ENCODE measurements at regions not wholly inside any gene's neighbourhood (a gene's known extent, or its start where the extent isn't known, plus 50 kb on each side); places are given as distances from the start of the nearest gene placed in this dataset.
"Not testable (repeated sequence)": the region's sequence is repeated elsewhere in the genome, so short reads cannot be mapped to it uniquely, and the experiment has no call there.

GRCh38 chr6:67952121-67952520 is 683.0 kb upstream of the ADGRB3 start:
- in situ Hi-C loops (cut with MboI; ENCODE audit: low pct_ligation_motif_present in 1 of 4, low pct_unique_long_range_greater_than_20kb in 1 of 4, low sequenced_read_pairs in 3 of 4), result no loop called here
- H3K4me1 ChIP-seq, result no peaks in the 10 kb centered on the region
- TF ChIP-seq EP300 (IDR thresholded peaks at IDR 0.05; ENCODE audit: low read depth) (no peak), POLR2A (IDR thresholded peaks at IDR 0.05) (no peak)
- TF ChIP-seq, protein P1, sequence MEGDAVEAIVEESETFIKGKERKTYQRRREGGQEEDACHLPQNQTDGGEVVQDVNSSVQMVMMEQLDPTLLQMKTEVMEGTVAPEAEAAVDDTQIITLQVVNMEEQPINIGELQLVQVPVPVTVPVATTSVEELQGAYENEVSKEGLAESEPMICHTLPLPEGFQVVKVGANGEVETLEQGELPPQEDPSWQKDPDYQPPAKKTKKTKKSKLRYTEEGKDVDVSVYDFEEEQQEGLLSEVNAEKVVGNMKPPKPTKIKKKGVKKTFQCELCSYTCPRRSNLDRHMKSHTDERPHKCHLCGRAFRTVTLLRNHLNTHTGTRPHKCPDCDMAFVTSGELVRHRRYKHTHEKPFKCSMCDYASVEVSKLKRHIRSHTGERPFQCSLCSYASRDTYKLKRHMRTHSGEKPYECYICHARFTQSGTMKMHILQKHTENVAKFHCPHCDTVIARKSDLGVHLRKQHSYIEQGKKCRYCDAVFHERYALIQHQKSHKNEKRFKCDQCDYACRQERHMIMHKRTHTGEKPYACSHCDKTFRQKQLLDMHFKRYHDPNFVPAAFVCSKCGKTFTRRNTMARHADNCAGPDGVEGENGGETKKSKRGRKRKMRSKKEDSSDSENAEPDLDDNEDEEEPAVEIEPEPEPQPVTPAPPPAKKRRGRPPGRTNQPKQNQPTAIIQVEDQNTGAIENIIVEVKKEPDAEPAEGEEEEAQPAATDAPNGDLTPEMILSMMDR (IDR thresholded peaks at IDR 0.05), result no peak
- intact Hi-C loops (cut with DNase I; ENCODE audit: low total_unique reads), result no loop called here
- H3K9me3 ChIP-seq, result peaks cover 7 to 15% of the 10 kb centered on the region in 2 donors
- WGBS, 2 donors (ENCODE audit: low coverage in 1 of 2), result 17 to 65% methylated on average over 1 of the region's 1 CpG
- no peak overlapping the region for H3K27ac ChIP-seq
- DNase-seq, result no peak
- no peaks in the 10 kb centered on the region for H3K36me3 ChIP-seq
- H3K27me3 ChIP-seq, result no peaks in the 10 kb centered on the region
- H3K4me3 ChIP-seq, result no peak overlapping the region

DNA sequence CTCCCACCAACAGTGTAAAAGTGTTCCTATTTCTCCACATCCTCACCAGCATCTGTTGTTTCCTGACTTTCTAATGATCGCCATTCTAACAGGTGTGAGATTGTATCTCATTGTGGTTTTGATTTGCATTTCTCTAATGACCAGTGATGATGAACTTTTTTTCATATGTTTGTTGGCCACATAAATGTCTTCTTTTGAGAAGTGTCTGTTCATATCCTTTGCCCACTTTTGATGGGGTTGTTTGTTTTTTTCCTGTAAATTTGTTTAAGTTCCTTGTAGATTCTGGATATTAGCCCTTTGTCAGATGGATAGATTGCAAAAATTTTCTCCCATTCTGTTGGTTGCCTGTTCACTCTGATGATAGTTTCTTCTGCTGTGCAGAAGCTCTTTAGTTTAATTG is 687.3 kb upstream of the ADGRB3 start:
- H3K27me3 ChIP-seq; H3K36me3 ChIP-seq; DNase-seq; intact Hi-C loops (cut with DNase I; ENCODE audit: low total_unique reads); H3K9me3 ChIP-seq; H3K4me3 ChIP-seq; H3K4me1 ChIP-seq; in situ Hi-C loops (cut with MboI; ENCODE audit: low pct_ligation_motif_present in 1 of 4, low pct_unique_long_range_greater_than_20kb in 1 of 4, low sequenced_read_pairs in 3 of 4); H3K27ac ChIP-seq: not testable (repeated sequence)
- 83 to 100% methylated on average over 1 of the region's 1 CpG for WGBS, 2 donors (ENCODE audit: low coverage in 1 of 2)

- Histone ChIP-seq H3K4me3 (no peak overlapping the region), H3K36me3 (no peaks in the 10 kb centered on the region), H3K27ac (no peak overlapping the region), H3K27me3 (no peaks in the 10 kb centered on the region), H3K4me1 (no peaks in the 10 kb centered on the region), H3K9me3 (no peaks in the 10 kb centered on the region)
- in situ Hi-C loops (cut with MboI; ENCODE audit: low pct_ligation_motif_present in 1 of 4, low pct_unique_long_range_greater_than_20kb in 1 of 4, low sequenced_read_pairs in 3 of 4) (no loop called here), intact Hi-C loops (cut with DNase I; ENCODE audit: low total_unique reads) (no loop called here)
- no peak for DNase-seq
- TF ChIP-seq EP300 (IDR thresholded peaks at IDR 0.05; ENCODE audit: low read depth) (no peak), POLR2AphosphoS5 (IDR thresholded peaks at IDR 0.05) (no peak)
- WGBS, 2 donors (ENCODE audit: low coverage in 1 of 2), result 81 to 88% methylated on average over 2 of the region's 2 CpGs
Observed at GRCh38 chr6:67935976-67936477, 699.1 kb upstream of the ADGRB3 start.

GRCh38 chr6:67933278-67933677 is 701.8 kb upstream of the ADGRB3 start:
- no peaks in the 10 kb centered on the region for H3K27me3 ChIP-seq
- TF ChIP-seq POLR2A (IDR thresholded peaks at IDR 0.05) (no peak), POLR2AphosphoS5 (IDR thresholded peaks at IDR 0.05) (no peak), EP300 (IDR thresholded peaks at IDR 0.05; ENCODE audit: low read depth) (no peak)
- TF ChIP-seq, protein P1 (IDR thresholded peaks at IDR 0.05), result no peak
- no peaks in the 10 kb centered on the region for H3K36me3 ChIP-seq
- H3K4me3 ChIP-seq, result no peak overlapping the region
- H3K27ac ChIP-seq, result no peak overlapping the region
- no peak for DNase-seq
- in situ Hi-C loops (cut with MboI; ENCODE audit: low pct_ligation_motif_present in 1 of 4, low pct_unique_long_range_greater_than_20kb in 1 of 4, low sequenced_read_pairs in 3 of 4), result no loop called here
- H3K9me3 ChIP-seq, result peaks cover 0 to 2% of the 10 kb centered on the region in 2 donors
- H3K4me1 ChIP-seq, result no peaks in the 10 kb centered on the region
- WGBS, 2 donors (ENCODE audit: low coverage in 1 of 2), result 17 to 65% methylated on average over 1 of the region's 1 CpG
- intact Hi-C loops (cut with DNase I; ENCODE audit: low total_unique reads), result no loop called here

DNA sequence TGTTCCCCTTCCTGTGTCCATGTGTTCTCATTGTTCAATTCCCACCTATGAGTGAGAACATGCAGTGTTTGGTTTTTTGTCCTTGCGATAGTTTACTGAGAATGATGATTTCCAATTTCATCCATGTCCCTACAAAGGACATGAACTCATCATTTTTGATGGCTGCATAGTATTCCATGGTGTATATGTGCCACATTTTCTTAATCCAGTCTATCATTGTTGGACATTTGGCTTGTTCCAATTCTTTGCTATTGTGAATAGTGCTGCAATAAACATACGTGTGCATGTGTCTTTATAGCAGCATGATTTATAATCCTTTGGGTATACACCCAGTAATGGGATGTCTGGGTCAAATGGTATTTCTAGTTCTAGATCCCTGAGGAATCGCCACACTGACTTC is 712.5 kb upstream of the ADGRB3 start:
- H3K4me1 ChIP-seq; intact Hi-C loops (cut with DNase I; ENCODE audit: low total_unique reads); H3K27me3 ChIP-seq; H3K27ac ChIP-seq; H3K36me3 ChIP-seq; in situ Hi-C loops (cut with MboI; ENCODE audit: low pct_ligation_motif_present in 1 of 4, low pct_unique_long_range_greater_than_20kb in 1 of 4, low sequenced_read_pairs in 3 of 4); H3K4me3 ChIP-seq; DNase-seq; H3K9me3 ChIP-seq: not testable (repeated sequence)
- WGBS, 2 donors (ENCODE audit: low coverage in 1 of 2), result 76 to 88% methylated on average over 1 to 2 of the region's 3 CpGs

GRCh38 chr6:67920040-67920439 is 715.0 kb upstream of the ADGRB3 start:
- in situ Hi-C loops (cut with MboI; ENCODE audit: low pct_ligation_motif_present in 1 of 4, low pct_unique_long_range_greater_than_20kb in 1 of 4, low sequenced_read_pairs in 3 of 4); H3K4me1 ChIP-seq; H3K27ac ChIP-seq; DNase-seq; intact Hi-C loops (cut with DNase I; ENCODE audit: low total_unique reads); H3K36me3 ChIP-seq; H3K4me3 ChIP-seq; H3K9me3 ChIP-seq; H3K27me3 ChIP-seq: not testable (repeated sequence)
- 83% methylated on average over 1 of the region's 1 CpG; no CpG with 5 or more reads in 1 of the 2 donors for WGBS, 2 donors (ENCODE audit: low coverage in 1 of 2)
